RWPE1 (cell line): ENCODE measurements at regions not wholly inside any gene's neighbourhood (a gene's known extent, or its start where the extent isn't known, plus 50 kb on each side); places are given as distances from the start of the nearest gene placed in this dataset.

Experiments
- CTCF ChIA-PET: fragments of 350-600 bp; sonication (Branson Sonifier 250); formaldehyde crosslinking; extraction: SDS; loops from one replicate; lab custom pipeline; 2021; lab: Yijun Ruan, JAX
- POLR2A ChIA-PET: fragments of 400-600 bp; formaldehyde crosslinking; extraction: SDS; loops from one replicate; lab custom pipeline; 2020; ENCODE audit warnings: antibody characterized with exemption; ENCODE audit not compliant: low non-redundant PET; lab: Yijun Ruan, JAX
- DNase-seq: peaks from one replicate; pipeline ENCODE4 v3.0.0; 2012; ENCODE audit warnings: low spot score
- H3K27ac ChIP-seq: fragments of 450-650 bp; 2 replicates; pipeline ENCODE4 v1.5.1; 2017
- TF ChIP-seq, protein P1 (sequence below): fragments of 450-650 bp; conservative IDR thresholded peaks from 2 replicates; pipeline ENCODE4 v1.5.1; 2017; ENCODE audit warnings: low read depth, mild to moderate bottlenecking

- no peak for DNase-seq
- TF ChIP-seq, protein P1, sequence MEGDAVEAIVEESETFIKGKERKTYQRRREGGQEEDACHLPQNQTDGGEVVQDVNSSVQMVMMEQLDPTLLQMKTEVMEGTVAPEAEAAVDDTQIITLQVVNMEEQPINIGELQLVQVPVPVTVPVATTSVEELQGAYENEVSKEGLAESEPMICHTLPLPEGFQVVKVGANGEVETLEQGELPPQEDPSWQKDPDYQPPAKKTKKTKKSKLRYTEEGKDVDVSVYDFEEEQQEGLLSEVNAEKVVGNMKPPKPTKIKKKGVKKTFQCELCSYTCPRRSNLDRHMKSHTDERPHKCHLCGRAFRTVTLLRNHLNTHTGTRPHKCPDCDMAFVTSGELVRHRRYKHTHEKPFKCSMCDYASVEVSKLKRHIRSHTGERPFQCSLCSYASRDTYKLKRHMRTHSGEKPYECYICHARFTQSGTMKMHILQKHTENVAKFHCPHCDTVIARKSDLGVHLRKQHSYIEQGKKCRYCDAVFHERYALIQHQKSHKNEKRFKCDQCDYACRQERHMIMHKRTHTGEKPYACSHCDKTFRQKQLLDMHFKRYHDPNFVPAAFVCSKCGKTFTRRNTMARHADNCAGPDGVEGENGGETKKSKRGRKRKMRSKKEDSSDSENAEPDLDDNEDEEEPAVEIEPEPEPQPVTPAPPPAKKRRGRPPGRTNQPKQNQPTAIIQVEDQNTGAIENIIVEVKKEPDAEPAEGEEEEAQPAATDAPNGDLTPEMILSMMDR: no peak
- ChIA-PET POLR2A (no interaction called here), CTCF (no interaction called here)
- no peak overlapping the region for H3K27ac ChIP-seq
Observed at GRCh38 chr5:172525996-172526360, 71.7 kb upstream of the SH3PXD2B start.

DNA sequence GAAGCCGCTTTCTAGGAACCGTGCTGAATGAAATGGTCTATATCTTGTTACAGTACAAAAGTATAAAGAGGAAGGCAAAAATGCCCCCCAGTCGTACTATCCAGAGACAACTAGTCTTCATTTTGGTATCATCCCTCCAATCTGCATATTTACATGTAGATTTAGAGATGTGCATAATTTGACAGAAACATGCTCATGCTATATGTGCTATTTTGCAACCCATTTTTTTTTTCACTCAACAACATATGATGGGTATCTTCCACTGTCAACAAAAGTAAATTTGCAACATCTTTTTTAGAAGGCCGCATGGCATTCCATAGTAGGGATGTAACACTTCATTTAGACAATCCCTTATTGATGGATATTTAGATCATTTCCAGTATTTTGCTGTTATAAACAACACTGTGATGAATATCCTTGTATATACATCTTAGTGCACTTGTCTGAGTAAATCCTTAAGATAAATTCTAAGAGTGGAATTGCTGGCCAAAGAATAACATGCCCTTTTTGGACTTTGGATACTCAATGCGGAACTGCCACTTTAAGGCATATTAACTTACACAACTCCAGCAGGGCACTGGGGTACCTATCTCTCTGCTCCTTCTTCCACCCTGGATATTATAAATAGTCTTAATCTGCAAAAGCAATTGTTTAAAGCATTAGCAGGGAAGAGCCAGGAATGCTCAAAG is 71.1 kb upstream of the SH3PXD2B start:
- ChIA-PET POLR2A (no interaction called here), CTCF (no interaction called here)
- TF ChIP-seq, protein P1: no peak
- no peak for DNase-seq
- no peak overlapping the region for H3K27ac ChIP-seq

DNA sequence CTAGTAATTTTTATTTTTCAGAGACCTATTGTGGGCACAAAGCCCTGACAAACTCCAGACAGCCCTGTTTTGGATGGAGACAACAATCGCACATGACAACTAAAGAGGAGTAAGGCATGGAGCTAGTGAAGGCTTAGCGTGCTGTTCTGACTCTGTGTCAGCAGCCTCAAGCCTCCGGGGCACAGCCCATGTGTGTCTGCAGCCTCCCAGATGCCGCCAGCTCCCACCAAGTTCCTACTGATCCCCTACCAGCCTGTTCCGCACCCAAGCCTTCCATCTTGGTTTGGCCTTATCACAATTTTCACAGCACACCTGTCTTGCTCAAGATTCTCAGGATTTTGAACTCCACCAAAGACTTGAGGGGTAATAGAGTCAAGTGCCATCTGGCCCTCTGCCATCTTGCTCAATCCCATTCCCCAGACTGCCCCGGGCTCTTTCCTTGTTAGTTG is 70.3 kb upstream of the SH3PXD2B start:
- H3K27ac ChIP-seq: no peak overlapping the region
- TF ChIP-seq, protein P1: no peak
- POLR2A ChIA-PET: no interaction called here
- CTCF ChIA-PET: no interaction called here
- DNase-seq: no peak

- TF ChIP-seq, protein P1: no peak
- ChIA-PET POLR2A (no interaction called here), CTCF (no interaction called here)
- no peak for DNase-seq
- no peak overlapping the region for H3K27ac ChIP-seq
Observed at GRCh38 chr5:172523146-172523745, 68.9 kb upstream of the SH3PXD2B start.

- ChIA-PET POLR2A (no interaction called here), CTCF (no interaction called here)
- H3K27ac ChIP-seq: no peak overlapping the region
- TF ChIP-seq, protein P1: no peak
- DNase-seq: no peak
Observed at GRCh38 chr5:172521338-172521932, 67.1 kb upstream of the SH3PXD2B start.

- TF ChIP-seq, protein P1: no peak
- ChIA-PET POLR2A (no interaction called here), CTCF (interaction anchor here (0.5 kb wide), 1 partner anchor 933 kb away, joined by 3 read pairs; no protein-coding TSS in a partner anchor)
- no peak for DNase-seq
- H3K27ac ChIP-seq: no peak overlapping the region
Observed at GRCh38 chr5:172511952-172512351, 57.6 kb upstream of the SH3PXD2B start.
